Omental fat pad (tissue), 3 donors: ENCODE measurements at regions not wholly inside any gene's neighbourhood (a gene's known extent, or its start where the extent isn't known, plus 50 kb on each side); places are given as distances from the start of the nearest gene placed in this dataset.
"Not testable (repeated sequence)": the region's sequence is repeated elsewhere in the genome, so short reads cannot be mapped to it uniquely, and the experiment has no call there.

Experiments used
- ATAC-seq: fragments of 150-250 bp; one replicate; pipeline ENCODE4 v1.9.1; 2016; ENCODE audit warnings: mild to moderate bottlenecking, moderate library complexity; ENCODE audit not compliant: low FRiP score
- DNase-seq: peaks from one replicate; pipeline ENCODE4 v3.0.0-alpha.2; 2019; ENCODE audit warnings: low spot score
- CTCF ChIP-seq, 3 donors: fragments of 450-650 bp; IDR thresholded peaks; one replicate each; pipeline ENCODE4 v1.5.1; 2016 to 2017; ENCODE audit warnings: antibody characterized with exemption in 3 of 3, mild to moderate bottlenecking in 3 of 3, moderate library complexity in 2 of 3

- not testable (repeated sequence) for DNase-seq, ATAC-seq
Measured at GRCh38 chr10:78096486-78096885, 62.8 kb downstream of the RPS24 start.

- DNase-seq = not testable (repeated sequence)
Measured at GRCh38 chr10:78102593-78102992, 68.9 kb downstream of the RPS24 start.

DNA sequence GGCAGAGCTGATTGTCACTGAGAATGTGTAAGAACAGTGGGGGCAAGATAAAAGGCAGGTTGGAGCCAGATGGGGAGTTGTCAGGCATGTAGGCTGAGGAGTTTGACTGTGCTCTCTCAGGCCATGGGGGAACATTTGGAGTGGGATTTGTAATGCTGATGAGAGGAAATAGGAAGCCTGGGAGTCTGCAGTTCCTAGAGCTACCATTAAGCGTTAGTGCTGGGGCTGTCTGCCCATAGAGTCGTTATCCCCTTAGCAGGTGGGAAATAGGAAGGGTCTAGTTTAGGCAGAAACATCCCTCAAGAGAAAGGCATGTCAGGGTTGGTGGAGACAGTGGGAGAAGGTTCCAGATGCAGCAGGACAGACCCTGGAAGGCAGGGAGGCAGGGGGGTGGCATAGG, 75.5 kb downstream of the RPS24 start:
- no peak for ATAC-seq
- DNase-seq = no peak
- no peak for TF ChIP-seq CTCF (IDR thresholded peaks at IDR 0.05)

More at GRCh38 chr10:78102593-78102992, 68.9 kb downstream of the RPS24 start:
- ATAC-seq = not testable (repeated sequence)

DNA sequence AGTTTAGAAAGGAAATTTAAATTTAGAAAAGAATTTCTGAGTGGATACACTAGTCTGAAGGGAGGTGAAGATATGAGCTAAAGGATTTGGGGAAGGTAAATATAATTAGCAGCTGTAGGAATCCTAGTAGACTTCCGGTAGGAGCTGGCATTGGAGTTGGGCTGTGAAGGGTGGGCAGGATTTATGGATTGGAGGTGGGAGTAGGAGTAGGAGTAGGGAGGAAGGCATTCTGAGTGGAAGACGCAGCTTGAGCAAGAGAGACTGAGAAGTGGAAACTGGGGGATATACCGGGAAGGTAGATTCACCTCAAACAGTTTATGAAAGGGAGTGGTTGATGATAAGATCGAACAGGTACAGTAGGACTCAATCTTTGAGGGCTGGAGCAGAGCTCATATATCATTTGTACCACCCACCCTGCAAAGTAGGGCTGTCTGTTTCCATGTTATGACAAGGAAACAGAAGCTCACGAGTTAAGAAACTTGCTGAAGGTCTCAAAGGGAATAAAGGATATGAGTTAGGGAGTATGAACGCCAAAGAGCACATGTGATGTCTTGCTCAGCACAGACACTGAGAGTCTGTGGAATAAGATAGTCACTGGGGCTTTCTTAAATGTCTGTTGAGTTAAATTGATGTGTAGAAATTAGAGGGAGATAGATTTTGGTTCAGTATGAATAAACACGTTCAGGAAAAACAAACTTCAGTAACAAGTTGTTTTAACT, 81.6 kb downstream of the RPS24 start:
- DNase-seq (no peak), ATAC-seq (peak; percentile 78)

GRCh38 chr10:78116361-78116760, 82.7 kb downstream of the RPS24 start:
- TF ChIP-seq CTCF (IDR thresholded peaks at IDR 0.05) = no peak
- no peak for ATAC-seq

More for the DNA sequence above, 81.6 kb downstream of the RPS24 start:
- TF ChIP-seq CTCF (IDR thresholded peaks at IDR 0.05) = no peak

DNA sequence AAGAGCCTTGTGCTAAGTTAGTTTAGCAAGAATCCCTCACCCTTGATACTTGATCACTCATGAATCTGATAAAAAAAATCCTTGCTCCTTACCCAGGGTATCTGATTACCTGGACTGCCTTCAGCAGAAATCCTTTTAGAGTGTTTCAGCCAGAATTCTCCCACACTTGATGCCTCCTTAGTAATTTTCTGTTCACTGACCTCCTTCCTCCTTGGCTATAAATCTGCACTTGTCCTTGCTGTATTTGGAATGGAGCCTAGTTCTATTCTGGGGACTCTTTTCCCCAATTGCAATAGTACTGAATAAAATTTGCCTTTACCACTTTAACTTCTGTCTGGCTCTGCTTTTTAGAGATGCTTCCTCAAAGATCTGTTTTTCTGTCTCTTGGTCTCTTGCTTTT, 84.9 kb downstream of the RPS24 start:
- DNase-seq (no peak), ATAC-seq (no peak)
- no peak for TF ChIP-seq CTCF (IDR thresholded peaks at IDR 0.05)

More at GRCh38 chr10:78116361-78116760, 82.7 kb downstream of the RPS24 start:
- DNase-seq = no peak

GRCh38 chr10:78121801-78122200, 88.1 kb downstream of the RPS24 start:
- TF ChIP-seq CTCF (IDR thresholded peaks at IDR 0.05) = no peak
- ATAC-seq = no peak
- DNase-seq = no peak

- no peak for ATAC-seq
- no peak for TF ChIP-seq CTCF (IDR thresholded peaks at IDR 0.05)
- DNase-seq = no peak
Measured at GRCh38 chr10:78124167-78124566, 90.5 kb downstream of the RPS24 start.
